22Rv1 (cell line): ENCODE measurements at regions not wholly inside any gene's neighbourhood (a gene's known extent, or its start where the extent isn't known, plus 50 kb on each side); places are given as distances from the start of the nearest gene placed in this dataset.

Source experiments
- H3K27ac ChIP-seq: fragments of 450-650 bp; 2 replicates; pipeline ENCODE4 v1.5.1; 2017
- CTCF ChIP-seq: fragments of 450-650 bp; IDR thresholded peaks from 2 replicates; pipeline ENCODE4 v1.5.1; 2017; ENCODE audit warnings: mild to moderate bottlenecking
- ZFX ChIP-seq: fragments of 450-650 bp; IDR thresholded peaks from 2 replicates; pipeline ENCODE4 v1.6.1; 2017; ENCODE audit warnings: antibody characterized with exemption, borderline replicate concordance

GRCh38 chr3:124567179-124567578 lies 163.1 kb upstream of the UMPS start:
- no peak for TF ChIP-seq CTCF
- TF ChIP-seq ZFX: no peak

GRCh38 chr3:124569761-124570160 lies 160.5 kb upstream of the UMPS start:
- TF ChIP-seq CTCF: no peak
- no peak for TF ChIP-seq ZFX
- no peak overlapping the region for H3K27ac ChIP-seq

More at GRCh38 chr3:124567179-124567578, 163.1 kb upstream of the UMPS start:
- no peak overlapping the region for H3K27ac ChIP-seq

GRCh38 chr3:124570232-124570631 lies 160.0 kb upstream of the UMPS start:
- TF ChIP-seq ZFX (no peak), CTCF (no peak)
- H3K27ac ChIP-seq: no peak overlapping the region

- H3K27ac ChIP-seq: no peak overlapping the region
- no peak for TF ChIP-seq CTCF
- no peak for TF ChIP-seq ZFX
Observed at GRCh38 chr3:124572851-124573405, 157.3 kb upstream of the UMPS start.

GRCh38 chr3:124574012-124574411 lies 156.2 kb upstream of the UMPS start:
- H3K27ac ChIP-seq: no peak overlapping the region
- TF ChIP-seq CTCF (no peak), ZFX (no peak)

- no peak overlapping the region for H3K27ac ChIP-seq
- TF ChIP-seq ZFX: no peak
- TF ChIP-seq CTCF: no peak
Observed at GRCh38 chr3:124576565-124577493, 153.4 kb upstream of the UMPS start.
